HCT116 (cell line): ENCODE measurements at regions not wholly inside any gene's neighbourhood (a gene's known extent, or its start where the extent isn't known, plus 50 kb on each side); places are given as distances from the start of the nearest gene placed in this dataset.

Experiments used
- ATAC-seq: fragments of 200-7000 bp; cut with Tn5 transposase; 2 replicates; pipeline ENCODE4 v1.9.1; 2020; ENCODE audit warnings: mild to moderate bottlenecking, moderate library complexity
- BruUV-seq: library from RNA; stranded (reverse); fragments of 400-500 nt; replicated peaks from 2 replicates; lab custom pipeline; 2021; lab: Mats Ljungman, UMichigan
- CTCF ChIA-PET: fragments of 300-600 bp; sonication (Branson Sonifier 250); formaldehyde crosslinking; loops from one replicate; lab custom pipeline; 2021; ENCODE audit warnings: antibody characterized with exemption; lab: Charles Lee
- POLR2A ChIA-PET: fragments of 300-600, 350-600 bp; sonication (Branson Sonifier 250); formaldehyde crosslinking; loops from one replicate; lab custom pipeline; 2021; ENCODE audit warnings: antibody characterized with exemption; lab: Charles Lee
- RAD21 ChIA-PET, 2 experiments: fragments of 300-600 bp; sonication (Branson Sonifier 250); formaldehyde crosslinking; loops; one replicate each; lab custom pipeline; 2023; ENCODE audit warnings: low total read pairs in 2 of 2; ENCODE audit not compliant: uncharacterized antibody in 2 of 2, unreplicated experiment in 2 of 2, low non-redundant PET in 1 of 2; lab: Charles Lee
- DNase-seq: peaks from one replicate; pipeline ENCODE4 v3.0.0-alpha.2; 2010; ENCODE audit warnings: low read depth, low spot score
- H2AFZ ChIP-seq: fragments of 200-600 bp; shearing (Covaris generic), sonication (generic); 2 replicates; pipeline ENCODE4 v1.6.1; 2017; ENCODE audit warnings: low read depth, mixed run types, mixed read lengths, antibody characterized with exemption, low read length; ENCODE audit not compliant: poor library complexity, severe bottlenecking
- H3K27ac ChIP-seq: 2 replicates; pipeline ENCODE4 v1.5.1; 2012; ENCODE audit warnings: low read depth, low read length
- H3K27me3 ChIP-seq: fragments of 200-600 bp; sonication (generic); 2 replicates; pipeline ENCODE4 v1.6.1; 2016; ENCODE audit warnings: mixed run types, low read length, mixed read lengths; ENCODE audit not compliant: insufficient read depth
- H3K36me3 ChIP-seq, 2 experiments: fragments of 200-500 bp in 1 of 2; fragments of 200-600 bp in 1 of 2; sonication (Bioruptor generic) in 1 of 2; sonication (generic) in 1 of 2; 2 replicates each; pipeline versions ENCODE4 v1.5.1 to v1.6.1; 2014 to 2016; ENCODE audit warnings: low read length in 2 of 2, inconsistent platforms in 1 of 2, mixed read lengths in 1 of 2, mixed run types in 1 of 2; ENCODE audit not compliant: insufficient read depth in 2 of 2, control insufficient read depth in 1 of 2
- H3K4me1 ChIP-seq, 2 experiments: fragments of 200-600 bp in 1 of 2; sonication (generic) in 1 of 2; 2 replicates each; pipeline versions ENCODE4 v1.5.1 to v1.6.1; 2012 to 2017; ENCODE audit warnings: low read length in 2 of 2, inconsistent platforms in 1 of 2, mild to moderate bottlenecking in 1 of 2, mixed read lengths in 1 of 2, mixed run types in 1 of 2, moderate library complexity in 1 of 2; ENCODE audit not compliant: insufficient read depth in 2 of 2, control insufficient read depth in 1 of 2
- H3K4me2 ChIP-seq: fragments of 200-600 bp; sonication (generic); 2 replicates; pipeline ENCODE4 v1.6.1; 2017; ENCODE audit warnings: mixed run types, low read length, mixed read lengths
- H3K4me3 ChIP-seq, 2 experiments: fragments of 200-600 bp in 1 of 2; sonication (generic) in 1 of 2; replicated peaks in 1 of 2; 2 replicates each; pipeline ENCODE4 v1.5.1; 2011 to 2016; ENCODE audit warnings: low read length in 2 of 2, control low read depth in 1 of 2, low read depth in 1 of 2, mild to moderate bottlenecking in 1 of 2, mixed read lengths in 1 of 2, mixed run types in 1 of 2
- H3K79me2 ChIP-seq: fragments of 200-600 bp; sonication (generic); 2 replicates; pipeline ENCODE4 v1.6.1; 2017; ENCODE audit warnings: mild to moderate bottlenecking, mixed run types, low read length, moderate library complexity, mixed read lengths; ENCODE audit not compliant: insufficient read depth
- H3K9ac ChIP-seq: fragments of 200-600 bp; sonication (generic); 2 replicates; pipeline ENCODE4 v1.6.1; 2016; ENCODE audit warnings: low read length, mixed read lengths
- H3K9me2 ChIP-seq: fragments of 200-600 bp; sonication (generic), shearing (Covaris generic); 2 replicates; pipeline ENCODE4 v1.6.1; 2017; ENCODE audit warnings: mixed run types, mild to moderate bottlenecking, moderate library complexity; ENCODE audit not compliant: insufficient read depth
- H3K9me3 ChIP-seq, 2 experiments: fragments of 200-500 bp in 1 of 2; fragments of 200-600 bp in 1 of 2; sonication (Bioruptor generic) in 1 of 2; sonication (generic) in 1 of 2; 2 replicates each; pipeline ENCODE4 v1.6.1; 2014 to 2017; ENCODE audit warnings: low read length in 2 of 2, mixed read lengths in 2 of 2, inconsistent platforms in 1 of 2, low read depth in 1 of 2, mild to moderate bottlenecking in 1 of 2, mixed run types in 1 of 2, moderate library complexity in 1 of 2; ENCODE audit not compliant: control insufficient read depth in 1 of 2, insufficient read depth in 1 of 2
- H4K20me1 ChIP-seq: fragments of 200-600 bp; sonication (generic), shearing (Covaris generic); 2 replicates; pipeline ENCODE4 v1.6.1; 2017; ENCODE audit warnings: mixed run types, mild to moderate bottlenecking, moderate library complexity; ENCODE audit not compliant: insufficient read depth
- CEBPB ChIP-seq: IDR thresholded peaks from 2 replicates; pipeline ENCODE4 v1.6.1; 2012; ENCODE audit warnings: low read depth
- ELF1 ChIP-seq: IDR thresholded peaks from 2 replicates; pipeline ENCODE4 v1.6.1; 2012; ENCODE audit warnings: low read depth, borderline replicate concordance
- EZH2 ChIP-seq: fragments of 200-600 bp; sonication (generic); IDR thresholded peaks from 2 replicates; pipeline ENCODE4 v1.6.1; 2017; ENCODE audit warnings: antibody characterized with exemption, mixed run types
- EZH2phosphoT487 ChIP-seq: fragments of 200-600 bp; IDR thresholded peaks from 2 replicates; pipeline ENCODE4 v1.6.1; 2018; ENCODE audit warnings: antibody characterized with exemption, borderline replicate concordance
- JUND ChIP-seq: IDR thresholded peaks from 2 replicates; pipeline ENCODE4 v1.6.1; 2012
- MAX ChIP-seq: IDR thresholded peaks from 2 replicates; pipeline ENCODE4 v1.6.1; 2012
- POLR2AphosphoS5 ChIP-seq: IDR thresholded peaks from 2 replicates; pipeline ENCODE4 v1.6.1; 2011; ENCODE audit warnings: mild to moderate bottlenecking, low read depth, low read length, moderate library complexity
- RAD21 ChIP-seq: IDR thresholded peaks from 2 replicates; pipeline ENCODE4 v1.6.1; 2012; ENCODE audit warnings: low read depth, mild to moderate bottlenecking
- SIN3A ChIP-seq: IDR thresholded peaks from 2 replicates; pipeline ENCODE4 v1.6.1; 2012; ENCODE audit warnings: low read depth
- SP1 ChIP-seq: IDR thresholded peaks from 2 replicates; pipeline ENCODE4 v1.6.1; 2012; ENCODE audit warnings: low read depth
- SRF ChIP-seq: IDR thresholded peaks from 2 replicates; pipeline ENCODE4 v1.6.1; 2012; ENCODE audit warnings: low read depth
- TCF7L2 ChIP-seq: IDR thresholded peaks from 2 replicates; pipeline ENCODE4 v1.7.0; 2011; ENCODE audit warnings: borderline replicate concordance, inconsistent platforms; ENCODE audit not compliant: insufficient read depth, insufficient read length; ENCODE audit errors: extremely low read depth
- YY1 ChIP-seq: IDR thresholded peaks from 2 replicates; pipeline ENCODE4 v1.6.1; 2011; ENCODE audit warnings: low read length, low read depth, moderate library complexity, mild to moderate bottlenecking; ENCODE audit not compliant: insufficient replicate concordance; ENCODE audit errors: extremely low read depth
- ZBTB33 ChIP-seq: IDR thresholded peaks from 2 replicates; pipeline ENCODE4 v1.6.1; 2011; ENCODE audit warnings: mild to moderate bottlenecking, low read length, moderate library complexity; ENCODE audit not compliant: insufficient replicate concordance; ENCODE audit errors: extremely low read depth
- ZNF274 ChIP-seq: fragments of 200-500 bp; sonication (Bioruptor generic); IDR thresholded peaks from 2 replicates; pipeline ENCODE4 v1.6.1; 2014; ENCODE audit warnings: mild to moderate bottlenecking, low read depth, low read length, inconsistent platforms
- intact Hi-C: fragments of 100-400 bp; cut with micrococcal nuclease; formaldehyde crosslinking; loops from 2 replicates; pipeline ENCODE4 v1.10.0; 2022
- TF ChIP-seq, protein P1 (sequence below): IDR thresholded peaks from 2 replicates; pipeline ENCODE4 v1.6.1; 2012; ENCODE audit warnings: low read depth
- TF ChIP-seq, protein P2 (sequence below), 3 experiments: fragments of 200-600 bp in 1 of 3; sonication (generic) in 1 of 3; IDR thresholded peaks in 2 of 3; conservative IDR thresholded peaks in 1 of 3; 2 replicates each; pipeline ENCODE4 v1.5.1; 2012 to 2017; ENCODE audit warnings: low read depth in 2 of 3, low read length in 2 of 3, antibody characterized with exemption in 1 of 3, borderline replicate concordance in 1 of 3, control low read depth in 1 of 3, mild to moderate bottlenecking in 1 of 3, mixed read lengths in 1 of 3, mixed run types in 1 of 3, moderate library complexity in 1 of 3; ENCODE audit not compliant: insufficient read depth in 1 of 3
- TF ChIP-seq, protein P3 (sequence below): IDR thresholded peaks from 2 replicates; pipeline ENCODE4 v1.6.1; 2012

GRCh38 chr15:31977138-31977537 lies 53.2 kb upstream of the CHRNA7 start:
- no peaks in the 10 kb centered on the region for H3K36me3 ChIP-seq
- H3K9me2 ChIP-seq = no peaks in the 10 kb centered on the region
- peaks cover 6 to 25% of the 10 kb centered on the region in 2 experiments for H3K4me1 ChIP-seq
- no peak overlapping the region for H3K4me2 ChIP-seq
- no peaks in the 10 kb centered on the region for H4K20me1 ChIP-seq
- DNase-seq (no peak), ATAC-seq (no peak)
- H3K27ac ChIP-seq = no peak overlapping the region; the same call in 1 of the 2 replicates
- H3K4me3 ChIP-seq = no peak overlapping the region
- H3K79me2 ChIP-seq = no peaks in the 10 kb centered on the region
- no peak overlapping the region for H3K9ac ChIP-seq
- RAD21 ChIA-PET = interaction anchor here in 1 of 2 experiments (0.6 kb wide), 1 partner anchor 52 kb away, joined by 3 read pairs; no protein-coding TSS in a partner anchor
- TF ChIP-seq POLR2AphosphoS5 = no peak
- TF ChIP-seq SP1 = no peak
- TF ChIP-seq ZNF274 = no peak
- no peak for TF ChIP-seq RAD21
- no peak for TF ChIP-seq EZH2phosphoT487
- TF ChIP-seq ELF1 = no peak
- TF ChIP-seq SRF = no peak
- TF ChIP-seq, protein P1, sequence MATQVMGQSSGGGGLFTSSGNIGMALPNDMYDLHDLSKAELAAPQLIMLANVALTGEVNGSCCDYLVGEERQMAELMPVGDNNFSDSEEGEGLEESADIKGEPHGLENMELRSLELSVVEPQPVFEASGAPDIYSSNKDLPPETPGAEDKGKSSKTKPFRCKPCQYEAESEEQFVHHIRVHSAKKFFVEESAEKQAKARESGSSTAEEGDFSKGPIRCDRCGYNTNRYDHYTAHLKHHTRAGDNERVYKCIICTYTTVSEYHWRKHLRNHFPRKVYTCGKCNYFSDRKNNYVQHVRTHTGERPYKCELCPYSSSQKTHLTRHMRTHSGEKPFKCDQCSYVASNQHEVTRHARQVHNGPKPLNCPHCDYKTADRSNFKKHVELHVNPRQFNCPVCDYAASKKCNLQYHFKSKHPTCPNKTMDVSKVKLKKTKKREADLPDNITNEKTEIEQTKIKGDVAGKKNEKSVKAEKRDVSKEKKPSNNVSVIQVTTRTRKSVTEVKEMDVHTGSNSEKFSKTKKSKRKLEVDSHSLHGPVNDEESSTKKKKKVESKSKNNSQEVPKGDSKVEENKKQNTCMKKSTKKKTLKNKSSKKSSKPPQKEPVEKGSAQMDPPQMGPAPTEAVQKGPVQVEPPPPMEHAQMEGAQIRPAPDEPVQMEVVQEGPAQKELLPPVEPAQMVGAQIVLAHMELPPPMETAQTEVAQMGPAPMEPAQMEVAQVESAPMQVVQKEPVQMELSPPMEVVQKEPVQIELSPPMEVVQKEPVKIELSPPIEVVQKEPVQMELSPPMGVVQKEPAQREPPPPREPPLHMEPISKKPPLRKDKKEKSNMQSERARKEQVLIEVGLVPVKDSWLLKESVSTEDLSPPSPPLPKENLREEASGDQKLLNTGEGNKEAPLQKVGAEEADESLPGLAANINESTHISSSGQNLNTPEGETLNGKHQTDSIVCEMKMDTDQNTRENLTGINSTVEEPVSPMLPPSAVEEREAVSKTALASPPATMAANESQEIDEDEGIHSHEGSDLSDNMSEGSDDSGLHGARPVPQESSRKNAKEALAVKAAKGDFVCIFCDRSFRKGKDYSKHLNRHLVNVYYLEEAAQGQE = no peak
- no peak for TF ChIP-seq JUND
- TF ChIP-seq EZH2 = no peak
- TF ChIP-seq SIN3A = no peak
- TF ChIP-seq TCF7L2 = no peak
- no peak for TF ChIP-seq CEBPB
- TF ChIP-seq MAX = no peak
- TF ChIP-seq, protein P2, sequence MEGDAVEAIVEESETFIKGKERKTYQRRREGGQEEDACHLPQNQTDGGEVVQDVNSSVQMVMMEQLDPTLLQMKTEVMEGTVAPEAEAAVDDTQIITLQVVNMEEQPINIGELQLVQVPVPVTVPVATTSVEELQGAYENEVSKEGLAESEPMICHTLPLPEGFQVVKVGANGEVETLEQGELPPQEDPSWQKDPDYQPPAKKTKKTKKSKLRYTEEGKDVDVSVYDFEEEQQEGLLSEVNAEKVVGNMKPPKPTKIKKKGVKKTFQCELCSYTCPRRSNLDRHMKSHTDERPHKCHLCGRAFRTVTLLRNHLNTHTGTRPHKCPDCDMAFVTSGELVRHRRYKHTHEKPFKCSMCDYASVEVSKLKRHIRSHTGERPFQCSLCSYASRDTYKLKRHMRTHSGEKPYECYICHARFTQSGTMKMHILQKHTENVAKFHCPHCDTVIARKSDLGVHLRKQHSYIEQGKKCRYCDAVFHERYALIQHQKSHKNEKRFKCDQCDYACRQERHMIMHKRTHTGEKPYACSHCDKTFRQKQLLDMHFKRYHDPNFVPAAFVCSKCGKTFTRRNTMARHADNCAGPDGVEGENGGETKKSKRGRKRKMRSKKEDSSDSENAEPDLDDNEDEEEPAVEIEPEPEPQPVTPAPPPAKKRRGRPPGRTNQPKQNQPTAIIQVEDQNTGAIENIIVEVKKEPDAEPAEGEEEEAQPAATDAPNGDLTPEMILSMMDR (IDR thresholded peaks at IDR 0.05 in 2 of 3, conservative IDR thresholded peaks at IDR 0.05 in 1 of 3; ENCODE audit: borderline replicate concordance in 1 of 3, insufficient read depth in 1 of 3, low read depth in 2 of 3, low read length in 2 of 3) = no peak
- TF ChIP-seq, protein P3, sequence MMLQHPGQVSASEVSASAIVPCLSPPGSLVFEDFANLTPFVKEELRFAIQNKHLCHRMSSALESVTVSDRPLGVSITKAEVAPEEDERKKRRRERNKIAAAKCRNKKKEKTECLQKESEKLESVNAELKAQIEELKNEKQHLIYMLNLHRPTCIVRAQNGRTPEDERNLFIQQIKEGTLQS = no peak
- no peak for TF ChIP-seq YY1
- no peak for TF ChIP-seq ZBTB33
- POLR2A ChIA-PET = interaction anchor here (1.6 kb wide), 1 partner anchor 54 kb away, joined by 5 read pairs; the partner anchor contains the start of gene CHRNA7
- H3K27me3 ChIP-seq = 0 out of 2 replicates have a peak, but pooled peaks cover 5% of the 10 kb centered on the region
- CTCF ChIA-PET = interaction anchor here (0.6 to 1.7 kb wide), 15 partner anchors 9 to 535 kb away, joined by 3 to 28 read pairs (median 4); no protein-coding TSS in a partner anchor
- BruUV-seq = no TSS peak
- H2AFZ ChIP-seq = no peak overlapping the region
- intact Hi-C loops = loop anchor here (10.0 kb wide), 1 partner anchor 322 kb away; no protein-coding TSS in a partner anchor
- no peaks in the 10 kb centered on the region for H3K9me3 ChIP-seq
